ENCODE measurements at regions not wholly inside any gene's neighbourhood (a gene's known extent, or its start where the extent isn't known, plus 50 kb on each side); places are given as distances from the start of the nearest gene placed in this dataset.

- no peak for TF ChIP-seq IKZF2 (IDR thresholded peaks at IDR 0.05)
- no peak for TF ChIP-seq ZZZ3 (IDR thresholded peaks at IDR 0.05; ENCODE audit: control insufficient read depth, insufficient read length, low read depth)
- no peak for TF ChIP-seq SPI1 (IDR thresholded peaks at IDR 0.05; ENCODE audit: borderline replicate concordance, insufficient read depth, low read depth, low read length)
Observed at GRCh38 chr1:58304346-58304975, 242.1 kb downstream of the OMA1 start.

Measured in GM12878 (cell line).